ENCODE measurements at regions not wholly inside any gene's neighbourhood (a gene's known extent, or its start where the extent isn't known, plus 50 kb on each side); places are given as distances from the start of the nearest gene placed in this dataset.

DNA sequence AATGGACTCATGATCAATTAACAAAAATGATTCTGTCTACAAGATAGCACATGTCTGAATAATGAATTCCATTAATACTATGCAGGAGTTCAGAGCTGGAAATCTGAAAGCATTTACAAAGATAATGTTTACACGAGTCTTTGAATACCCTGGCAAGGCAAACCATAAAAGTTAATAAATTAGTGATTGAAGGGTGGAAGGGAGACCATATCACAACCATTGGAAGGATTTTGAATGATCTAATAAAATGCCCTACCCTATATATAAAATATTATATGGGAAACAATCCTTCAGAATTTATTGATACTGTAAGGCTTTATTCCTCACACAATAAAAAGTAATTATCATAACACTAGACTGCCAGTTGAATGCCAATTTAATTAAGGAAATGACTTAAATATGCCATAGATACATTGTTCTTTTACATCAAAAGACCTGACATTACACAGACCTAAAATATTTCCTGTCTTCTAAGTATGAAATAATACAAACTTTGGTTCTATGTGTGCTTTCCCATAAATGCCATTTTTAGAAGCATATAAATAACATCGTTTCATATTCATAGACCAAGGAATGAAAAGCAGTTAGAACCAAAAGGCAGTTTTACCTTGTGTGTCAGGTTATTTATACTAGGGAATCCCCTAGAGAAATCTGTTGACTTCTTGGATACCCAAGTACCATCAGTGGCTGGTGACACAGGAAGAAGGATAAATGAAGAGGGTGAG, 249.2 kb upstream of the MARCKS start:
- TF ChIP-seq, protein P1, sequence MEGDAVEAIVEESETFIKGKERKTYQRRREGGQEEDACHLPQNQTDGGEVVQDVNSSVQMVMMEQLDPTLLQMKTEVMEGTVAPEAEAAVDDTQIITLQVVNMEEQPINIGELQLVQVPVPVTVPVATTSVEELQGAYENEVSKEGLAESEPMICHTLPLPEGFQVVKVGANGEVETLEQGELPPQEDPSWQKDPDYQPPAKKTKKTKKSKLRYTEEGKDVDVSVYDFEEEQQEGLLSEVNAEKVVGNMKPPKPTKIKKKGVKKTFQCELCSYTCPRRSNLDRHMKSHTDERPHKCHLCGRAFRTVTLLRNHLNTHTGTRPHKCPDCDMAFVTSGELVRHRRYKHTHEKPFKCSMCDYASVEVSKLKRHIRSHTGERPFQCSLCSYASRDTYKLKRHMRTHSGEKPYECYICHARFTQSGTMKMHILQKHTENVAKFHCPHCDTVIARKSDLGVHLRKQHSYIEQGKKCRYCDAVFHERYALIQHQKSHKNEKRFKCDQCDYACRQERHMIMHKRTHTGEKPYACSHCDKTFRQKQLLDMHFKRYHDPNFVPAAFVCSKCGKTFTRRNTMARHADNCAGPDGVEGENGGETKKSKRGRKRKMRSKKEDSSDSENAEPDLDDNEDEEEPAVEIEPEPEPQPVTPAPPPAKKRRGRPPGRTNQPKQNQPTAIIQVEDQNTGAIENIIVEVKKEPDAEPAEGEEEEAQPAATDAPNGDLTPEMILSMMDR (IDR thresholded peaks at IDR 0.05; ENCODE audit: low read length) = no peak
- no peak for TF ChIP-seq EZH2 (optimal IDR thresholded peaks at IDR 0.05; ENCODE audit: low read depth, low read length)

All from MM.1S (cell line).